ENCODE measurements at regions not wholly inside any gene's neighbourhood (a gene's known extent, or its start where the extent isn't known, plus 50 kb on each side); places are given as distances from the start of the nearest gene placed in this dataset.

GRCh38 chr10:128835361-128835760 lies 631.7 kb upstream of the MGMT start:
- Histone ChIP-seq H3K9ac (ENCODE audit: low read length in 2 of 2) (no peak overlapping the region), H3K27ac (ENCODE audit: low read length) (no peak overlapping the region), H3K9me3 (ENCODE audit: control insufficient read depth in 2 of 2, low read length in 2 of 2) (no peaks in the 10 kb centered on the region), H3K27me3 (ENCODE audit: control insufficient read depth in 1 of 2, insufficient read depth in 2 of 2, low read length in 2 of 2) (peaks cover 0 to 3% of the 10 kb centered on the region in 2 donors), H3K4me3 (ENCODE audit: low read length in 2 of 2) (no peak overlapping the region), H3K4me1 (ENCODE audit: control insufficient read depth, insufficient read depth, low read length) (no peaks in the 10 kb centered on the region), H3K36me3 (ENCODE audit: control insufficient read depth in 2 of 2, insufficient read depth in 2 of 2, low read length in 2 of 2) (no peaks in the 10 kb centered on the region)

- H3K9me3 ChIP-seq (ENCODE audit: control insufficient read depth in 2 of 2, low read length in 2 of 2): no peaks in the 10 kb centered on the region
- no peaks in the 10 kb centered on the region for H3K36me3 ChIP-seq (ENCODE audit: control insufficient read depth in 2 of 2, insufficient read depth in 2 of 2, low read length in 2 of 2)
- no peaks in the 10 kb centered on the region for H3K4me1 ChIP-seq (ENCODE audit: control insufficient read depth, insufficient read depth, low read length)
- H3K9ac ChIP-seq (ENCODE audit: low read length in 2 of 2): no peak overlapping the region
- peaks cover 0 to 3% of the 10 kb centered on the region in 2 donors for H3K27me3 ChIP-seq (ENCODE audit: control insufficient read depth in 1 of 2, insufficient read depth in 2 of 2, low read length in 2 of 2)
- H3K4me3 ChIP-seq (ENCODE audit: low read length in 2 of 2): no peak overlapping the region
- no peak overlapping the region for H3K27ac ChIP-seq (ENCODE audit: low read length)
Observed at GRCh38 chr10:128837478-128837877, 629.6 kb upstream of the MGMT start.

GRCh38 chr10:128839134-128839533 lies 627.9 kb upstream of the MGMT start:
- no peaks in the 10 kb centered on the region for H3K4me1 ChIP-seq (ENCODE audit: control insufficient read depth, insufficient read depth, low read length)
- H3K4me3 ChIP-seq (ENCODE audit: low read length in 2 of 2): no peak overlapping the region
- peaks cover 0 to 3% of the 10 kb centered on the region in 2 donors for H3K27me3 ChIP-seq (ENCODE audit: control insufficient read depth in 1 of 2, insufficient read depth in 2 of 2, low read length in 2 of 2)
- no peak overlapping the region for H3K27ac ChIP-seq (ENCODE audit: low read length)
- no peaks in the 10 kb centered on the region for H3K36me3 ChIP-seq (ENCODE audit: control insufficient read depth in 2 of 2, insufficient read depth in 2 of 2, low read length in 2 of 2)
- H3K9ac ChIP-seq (ENCODE audit: low read length in 2 of 2): no peak overlapping the region
- no peaks in the 10 kb centered on the region for H3K9me3 ChIP-seq (ENCODE audit: control insufficient read depth in 2 of 2, low read length in 2 of 2)

- Histone ChIP-seq H3K27me3 (ENCODE audit: control insufficient read depth in 1 of 2, insufficient read depth in 2 of 2, low read length in 2 of 2) (peaks cover 0 to 3% of the 10 kb centered on the region in 2 donors), H3K27ac (ENCODE audit: low read length) (no peak overlapping the region), H3K36me3 (ENCODE audit: control insufficient read depth in 2 of 2, insufficient read depth in 2 of 2, low read length in 2 of 2) (no peaks in the 10 kb centered on the region), H3K9me3 (ENCODE audit: control insufficient read depth in 2 of 2, low read length in 2 of 2) (no peaks in the 10 kb centered on the region), H3K4me1 (ENCODE audit: control insufficient read depth, insufficient read depth, low read length) (no peaks in the 10 kb centered on the region), H3K9ac (ENCODE audit: low read length in 2 of 2) (no peak overlapping the region), H3K4me3 (ENCODE audit: low read length in 2 of 2) (no peak overlapping the region)
Observed at GRCh38 chr10:128839701-128840100, 627.3 kb upstream of the MGMT start.

GRCh38 chr10:128843972-128844371 lies 623.1 kb upstream of the MGMT start:
- H3K36me3 ChIP-seq (ENCODE audit: control insufficient read depth in 2 of 2, insufficient read depth in 2 of 2, low read length in 2 of 2): no peaks in the 10 kb centered on the region
- no peaks in the 10 kb centered on the region for H3K27me3 ChIP-seq (ENCODE audit: control insufficient read depth in 1 of 2, insufficient read depth in 2 of 2, low read length in 2 of 2)
- H3K9me3 ChIP-seq (ENCODE audit: control insufficient read depth in 2 of 2, low read length in 2 of 2): no peaks in the 10 kb centered on the region
- no peak overlapping the region for H3K9ac ChIP-seq (ENCODE audit: low read length in 2 of 2)
- H3K4me1 ChIP-seq (ENCODE audit: control insufficient read depth, insufficient read depth, low read length): no peaks in the 10 kb centered on the region
- H3K27ac ChIP-seq (ENCODE audit: low read length): no peak overlapping the region
- H3K4me3 ChIP-seq (ENCODE audit: low read length in 2 of 2): no peak overlapping the region

GRCh38 chr10:128846927-128847326 lies 620.1 kb upstream of the MGMT start:
- Histone ChIP-seq H3K27ac (ENCODE audit: low read length) (no peak overlapping the region), H3K36me3 (ENCODE audit: control insufficient read depth in 2 of 2, insufficient read depth in 2 of 2, low read length in 2 of 2) (no peaks in the 10 kb centered on the region), H3K4me3 (ENCODE audit: low read length in 2 of 2) (no peak overlapping the region), H3K9me3 (ENCODE audit: control insufficient read depth in 2 of 2, low read length in 2 of 2) (no peaks in the 10 kb centered on the region), H3K9ac (ENCODE audit: low read length in 2 of 2) (no peak overlapping the region), H3K27me3 (ENCODE audit: control insufficient read depth in 1 of 2, insufficient read depth in 2 of 2, low read length in 2 of 2) (peaks cover 0 to 2% of the 10 kb centered on the region in 2 donors), H3K4me1 (ENCODE audit: control insufficient read depth, insufficient read depth, low read length) (no peaks in the 10 kb centered on the region)

GRCh38 chr10:128848810-128849209 lies 618.2 kb upstream of the MGMT start:
- H3K4me1 ChIP-seq (ENCODE audit: control insufficient read depth, insufficient read depth, low read length): no peaks in the 10 kb centered on the region
- H3K9ac ChIP-seq (ENCODE audit: low read length in 2 of 2): no peak overlapping the region
- H3K27me3 ChIP-seq (ENCODE audit: control insufficient read depth in 1 of 2, insufficient read depth in 2 of 2, low read length in 2 of 2): peaks cover 0 to 2% of the 10 kb centered on the region in 2 donors
- H3K27ac ChIP-seq (ENCODE audit: low read length): no peak overlapping the region
- no peaks in the 10 kb centered on the region for H3K9me3 ChIP-seq (ENCODE audit: control insufficient read depth in 2 of 2, low read length in 2 of 2)
- H3K4me3 ChIP-seq (ENCODE audit: low read length in 2 of 2): no peak overlapping the region
- H3K36me3 ChIP-seq (ENCODE audit: control insufficient read depth in 2 of 2, insufficient read depth in 2 of 2, low read length in 2 of 2): no peaks in the 10 kb centered on the region

- Histone ChIP-seq H3K4me3 (ENCODE audit: low read length in 2 of 2) (no peak overlapping the region), H3K9ac (ENCODE audit: low read length in 2 of 2) (no peak overlapping the region), H3K9me3 (ENCODE audit: control insufficient read depth in 2 of 2, low read length in 2 of 2) (no peaks in the 10 kb centered on the region), H3K27ac (ENCODE audit: low read length) (no peak overlapping the region), H3K4me1 (ENCODE audit: control insufficient read depth, insufficient read depth, low read length) (peaks cover 4% of the 10 kb centered on the region), H3K27me3 (ENCODE audit: control insufficient read depth in 1 of 2, insufficient read depth in 2 of 2, low read length in 2 of 2) (peaks cover 0 to 2% of the 10 kb centered on the region in 2 donors), H3K36me3 (ENCODE audit: control insufficient read depth in 2 of 2, insufficient read depth in 2 of 2, low read length in 2 of 2) (no peaks in the 10 kb centered on the region)
Observed at GRCh38 chr10:128850647-128851046, 616.4 kb upstream of the MGMT start.

- Histone ChIP-seq H3K4me1 (ENCODE audit: control insufficient read depth, insufficient read depth, low read length) (peaks cover 8% of the 10 kb centered on the region), H3K9me3 (ENCODE audit: control insufficient read depth in 2 of 2, low read length in 2 of 2) (no peaks in the 10 kb centered on the region), H3K9ac (ENCODE audit: low read length in 2 of 2) (no peak overlapping the region), H3K4me3 (ENCODE audit: low read length in 2 of 2) (no peak overlapping the region), H3K36me3 (ENCODE audit: control insufficient read depth in 2 of 2, insufficient read depth in 2 of 2, low read length in 2 of 2) (no peaks in the 10 kb centered on the region), H3K27ac (ENCODE audit: low read length) (no peak overlapping the region), H3K27me3 (ENCODE audit: control insufficient read depth in 1 of 2, insufficient read depth in 2 of 2, low read length in 2 of 2) (peaks cover 0 to 2% of the 10 kb centered on the region in 2 donors)
Observed at GRCh38 chr10:128851281-128851680, 615.8 kb upstream of the MGMT start.

GRCh38 chr10:128851726-128852125 lies 615.3 kb upstream of the MGMT start:
- H3K27ac ChIP-seq (ENCODE audit: low read length): no peak overlapping the region
- H3K36me3 ChIP-seq (ENCODE audit: control insufficient read depth in 2 of 2, insufficient read depth in 2 of 2, low read length in 2 of 2): no peaks in the 10 kb centered on the region
- H3K9me3 ChIP-seq (ENCODE audit: control insufficient read depth in 2 of 2, low read length in 2 of 2): no peaks in the 10 kb centered on the region
- H3K4me3 ChIP-seq (ENCODE audit: low read length in 2 of 2): no peak overlapping the region
- no peak overlapping the region for H3K9ac ChIP-seq (ENCODE audit: low read length in 2 of 2)
- H3K27me3 ChIP-seq (ENCODE audit: control insufficient read depth in 1 of 2, insufficient read depth in 2 of 2, low read length in 2 of 2): peaks cover 0 to 2% of the 10 kb centered on the region in 2 donors
- peaks cover 8% of the 10 kb centered on the region for H3K4me1 ChIP-seq (ENCODE audit: control insufficient read depth, insufficient read depth, low read length)

GRCh38 chr10:128852449-128852848 lies 614.6 kb upstream of the MGMT start:
- peaks cover 8% of the 10 kb centered on the region for H3K4me1 ChIP-seq (ENCODE audit: control insufficient read depth, insufficient read depth, low read length)
- no peak overlapping the region for H3K9ac ChIP-seq (ENCODE audit: low read length in 2 of 2)
- H3K9me3 ChIP-seq (ENCODE audit: control insufficient read depth in 2 of 2, low read length in 2 of 2): no peaks in the 10 kb centered on the region
- no peak overlapping the region for H3K4me3 ChIP-seq (ENCODE audit: low read length in 2 of 2)
- H3K27ac ChIP-seq (ENCODE audit: low read length): no peak overlapping the region
- H3K36me3 ChIP-seq (ENCODE audit: control insufficient read depth in 2 of 2, insufficient read depth in 2 of 2, low read length in 2 of 2): no peaks in the 10 kb centered on the region
- peaks cover 0 to 2% of the 10 kb centered on the region in 2 donors for H3K27me3 ChIP-seq (ENCODE audit: control insufficient read depth in 1 of 2, insufficient read depth in 2 of 2, low read length in 2 of 2)
